MM.1S (cell line): ENCODE measurements at regions not wholly inside any gene's neighbourhood (a gene's known extent, or its start where the extent isn't known, plus 50 kb on each side); places are given as distances from the start of the nearest gene placed in this dataset.

Experiments used
- DNase-seq: peaks from one replicate; pipeline ENCODE4 v3.0.0-alpha.2; 2015
- H2AFZ ChIP-seq: fragments of 300-600 bp; sonication (generic); 2 replicates; pipeline ENCODE4 v1.6.0; 2016; ENCODE audit warnings: antibody characterized with exemption, low read length
- H3F3A ChIP-seq: fragments of 300-600 bp; sonication (generic); 2 replicates; pipeline ENCODE4 v1.6.1; 2016; ENCODE audit warnings: mild to moderate bottlenecking, antibody characterized with exemption, low read length, moderate library complexity, mixed read lengths; ENCODE audit not compliant: insufficient read depth
- H3K27ac ChIP-seq: fragments of 300-600 bp; sonication (generic); 2 replicates; pipeline ENCODE4 v1.5.1; 2016; ENCODE audit warnings: mild to moderate bottlenecking, low read length
- H3K27me3 ChIP-seq: fragments of 300-600 bp; sonication (generic); replicated peaks from 2 replicates; pipeline ENCODE4 v1.6.0; 2016; ENCODE audit warnings: low read length; ENCODE audit not compliant: insufficient read depth
- H3K36me3 ChIP-seq: fragments of 300-600 bp; sonication (generic); replicated peaks from 2 replicates; pipeline ENCODE4 v1.6.1; 2016; ENCODE audit warnings: mild to moderate bottlenecking, low read length, mixed read lengths; ENCODE audit not compliant: insufficient read depth
- H3K4me1 ChIP-seq: fragments of 300-600 bp; sonication (generic); 2 replicates; pipeline ENCODE4 v1.6.1; 2016; ENCODE audit warnings: low read length, mixed read lengths
- H3K4me2 ChIP-seq: fragments of 300-600 bp; sonication (generic); 2 replicates; pipeline ENCODE4 v1.6.0; 2016; ENCODE audit warnings: low read depth, low read length
- H3K4me3 ChIP-seq: fragments of 300-600 bp; sonication (generic); 2 replicates; pipeline ENCODE4 v1.5.1; 2016; ENCODE audit warnings: low read length, mixed read lengths
- H3K79me2 ChIP-seq: fragments of 300-600 bp; sonication (generic); 2 replicates; pipeline ENCODE4 v1.6.1; 2016; ENCODE audit warnings: mixed run types, low read length, mixed read lengths
- H3K9ac ChIP-seq: fragments of 300-600 bp; sonication (generic); 2 replicates; pipeline ENCODE4 v1.6.1; 2016; ENCODE audit warnings: low read length, mixed read lengths
- H3K9me2 ChIP-seq: fragments of 300-600 bp; sonication (generic); replicated peaks from 2 replicates; pipeline ENCODE4 v1.6.1; 2016; ENCODE audit warnings: mild to moderate bottlenecking, low read length, mixed read lengths; ENCODE audit not compliant: insufficient read depth
- H3K9me3 ChIP-seq: fragments of 300-600 bp; sonication (generic); replicated peaks from 2 replicates; pipeline ENCODE4 v1.6.1; 2016; ENCODE audit warnings: mild to moderate bottlenecking, low read length, mixed read lengths; ENCODE audit not compliant: insufficient read depth
- H4K20me1 ChIP-seq: fragments of 300-600 bp; sonication (generic); 2 replicates; pipeline ENCODE4 v1.6.1; 2016; ENCODE audit warnings: mild to moderate bottlenecking, low read length, moderate library complexity, mixed read lengths; ENCODE audit not compliant: insufficient read depth
- EZH2 ChIP-seq: fragments of 300-600 bp; sonication (generic); optimal IDR thresholded peaks from 2 replicates; pipeline ENCODE3; 2017; ENCODE audit warnings: low read depth, mild to moderate bottlenecking, antibody characterized with exemption, low read length, mixed read lengths
- EZH2phosphoT487 ChIP-seq: fragments of 300-600 bp; sonication (generic); IDR thresholded peaks from 2 replicates; pipeline ENCODE4 v1.6.1; 2018; ENCODE audit warnings: antibody characterized with exemption, low read length
- TF ChIP-seq, protein P1 (sequence below): fragments of 300-600 bp; sonication (generic); IDR thresholded peaks from 2 replicates; pipeline ENCODE4 v1.5.1; 2016; ENCODE audit warnings: antibody characterized with exemption, low read length, mixed read lengths

DNA sequence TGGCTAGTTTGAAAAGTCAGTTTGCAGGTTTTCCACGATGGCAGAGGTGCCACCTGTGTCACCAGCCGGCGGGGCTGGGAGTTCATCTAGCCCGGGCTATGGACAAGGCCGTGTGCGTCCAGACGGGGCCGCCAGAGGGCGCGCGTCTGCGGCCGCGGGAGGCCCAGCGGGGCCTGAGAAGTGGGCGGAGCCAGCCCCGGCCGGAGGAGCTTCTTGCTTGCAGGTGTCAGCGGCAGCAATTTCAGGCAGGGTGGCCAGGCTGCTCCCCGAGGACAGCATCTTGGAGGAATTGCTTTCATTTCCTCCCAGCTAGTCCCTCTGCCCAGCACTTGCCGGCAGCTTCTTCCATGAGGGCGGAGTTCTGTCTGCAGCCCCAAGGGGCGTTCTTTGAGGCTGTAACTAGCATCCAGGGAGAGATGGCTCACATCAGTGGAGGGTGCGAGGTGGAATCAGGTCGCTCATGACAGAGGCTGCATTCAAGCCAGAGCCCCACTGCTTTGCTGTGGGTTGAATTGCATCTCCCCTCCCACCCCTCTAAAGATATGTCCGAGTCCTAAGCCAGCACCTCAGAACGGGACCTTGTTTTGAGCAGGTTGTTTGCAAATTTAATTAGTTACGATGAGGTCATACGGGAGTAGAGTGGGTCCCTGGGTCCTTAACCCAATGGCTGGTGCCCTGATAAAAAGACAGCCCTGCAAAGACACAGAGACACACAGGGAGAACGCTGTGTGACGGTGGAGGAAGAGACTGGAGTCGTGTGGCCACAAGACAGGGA is 85.9 kb upstream of the MKI67 start:
- Histone ChIP-seq H3K9ac (no peak overlapping the region), H3K27me3 (peaks cover 19% of the 10 kb centered on the region), H3F3A (no peaks in the 10 kb centered on the region), H3K9me2 (no peaks in the 10 kb centered on the region), H3K27ac (no peak overlapping the region), H3K36me3 (no peaks in the 10 kb centered on the region), H3K79me2 (no peaks in the 10 kb centered on the region), H3K4me3 (peak overlapping the region; percentile 38; the same call in 1 of the 2 replicates), H2AFZ (peak overlapping the region; percentile 65), H3K9me3 (no peaks in the 10 kb centered on the region), H3K4me2 (peak overlapping the region; percentile 91), H4K20me1 (no peaks in the 10 kb centered on the region), H3K4me1 (0 out of 2 replicates have a peak, but pooled peaks cover 5% of the 10 kb centered on the region)
- peak; percentile 95 for DNase-seq
- TF ChIP-seq EZH2 (no peak), EZH2phosphoT487 (no peak)
- TF ChIP-seq, protein P1, sequence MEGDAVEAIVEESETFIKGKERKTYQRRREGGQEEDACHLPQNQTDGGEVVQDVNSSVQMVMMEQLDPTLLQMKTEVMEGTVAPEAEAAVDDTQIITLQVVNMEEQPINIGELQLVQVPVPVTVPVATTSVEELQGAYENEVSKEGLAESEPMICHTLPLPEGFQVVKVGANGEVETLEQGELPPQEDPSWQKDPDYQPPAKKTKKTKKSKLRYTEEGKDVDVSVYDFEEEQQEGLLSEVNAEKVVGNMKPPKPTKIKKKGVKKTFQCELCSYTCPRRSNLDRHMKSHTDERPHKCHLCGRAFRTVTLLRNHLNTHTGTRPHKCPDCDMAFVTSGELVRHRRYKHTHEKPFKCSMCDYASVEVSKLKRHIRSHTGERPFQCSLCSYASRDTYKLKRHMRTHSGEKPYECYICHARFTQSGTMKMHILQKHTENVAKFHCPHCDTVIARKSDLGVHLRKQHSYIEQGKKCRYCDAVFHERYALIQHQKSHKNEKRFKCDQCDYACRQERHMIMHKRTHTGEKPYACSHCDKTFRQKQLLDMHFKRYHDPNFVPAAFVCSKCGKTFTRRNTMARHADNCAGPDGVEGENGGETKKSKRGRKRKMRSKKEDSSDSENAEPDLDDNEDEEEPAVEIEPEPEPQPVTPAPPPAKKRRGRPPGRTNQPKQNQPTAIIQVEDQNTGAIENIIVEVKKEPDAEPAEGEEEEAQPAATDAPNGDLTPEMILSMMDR = peak; percentile 96

DNA sequence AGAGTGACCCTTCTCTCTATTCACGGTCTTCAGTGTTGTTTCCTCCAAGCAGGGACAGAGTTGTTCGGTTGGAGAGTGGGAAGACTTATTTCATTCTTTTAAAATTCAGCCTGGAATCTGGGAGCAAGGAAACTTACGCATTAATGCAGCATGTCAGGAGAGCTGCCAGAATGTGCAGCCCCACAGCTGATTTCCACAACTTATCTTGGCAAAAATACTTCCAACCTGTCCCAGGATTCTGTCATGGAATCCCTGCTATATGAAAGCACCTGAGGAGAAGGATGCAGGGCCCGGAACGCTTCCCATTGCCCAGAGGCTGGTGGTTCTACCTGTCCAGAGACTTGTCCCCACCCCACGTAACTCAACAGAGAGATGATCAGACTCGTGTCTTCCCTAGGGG is 86.9 kb upstream of the MKI67 start:
- H3K4me1 ChIP-seq = 0 out of 2 replicates have a peak, but pooled peaks cover 5% of the 10 kb centered on the region
- no peaks in the 10 kb centered on the region for H3K9me3 ChIP-seq
- H3F3A ChIP-seq = no peaks in the 10 kb centered on the region
- H3K36me3 ChIP-seq = no peaks in the 10 kb centered on the region
- H3K9ac ChIP-seq = no peak overlapping the region
- no peaks in the 10 kb centered on the region for H4K20me1 ChIP-seq
- H3K27me3 ChIP-seq = peaks cover 18% of the 10 kb centered on the region
- no peak overlapping the region for H3K4me3 ChIP-seq
- no peak for DNase-seq
- no peaks in the 10 kb centered on the region for H3K79me2 ChIP-seq
- no peak overlapping the region for H3K4me2 ChIP-seq
- H3K9me2 ChIP-seq = no peaks in the 10 kb centered on the region
- no peak overlapping the region for H3K27ac ChIP-seq
- TF ChIP-seq EZH2 (no peak), EZH2phosphoT487 (no peak)
- TF ChIP-seq, protein P1 = no peak
- H2AFZ ChIP-seq = no peak overlapping the region

DNA sequence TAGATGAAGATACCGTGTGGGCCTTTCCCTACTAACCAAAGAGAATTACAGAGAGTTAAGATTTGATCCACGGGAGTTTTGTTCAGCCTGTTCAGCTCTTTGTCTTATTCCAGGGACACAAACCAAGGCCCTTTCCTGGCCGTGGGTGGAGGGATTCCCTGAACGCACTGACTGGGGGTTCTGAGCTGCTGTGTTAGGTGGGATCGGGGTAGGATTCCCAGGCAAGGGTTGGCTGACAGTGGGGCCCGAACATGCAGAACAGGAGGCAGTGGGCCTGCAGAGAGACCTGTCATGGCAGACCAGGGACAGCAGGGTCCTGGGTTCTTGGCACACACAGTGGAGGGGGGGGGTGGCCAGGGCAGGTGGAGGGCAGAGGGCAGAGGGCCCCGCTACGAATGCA is 89.5 kb upstream of the MKI67 start:
- Histone ChIP-seq H3K27ac (no peak overlapping the region), H2AFZ (no peak overlapping the region)
- DNase-seq = no peak

More for the DNA sequence above, 89.5 kb upstream of the MKI67 start:
- no peak overlapping the region for H3K9ac ChIP-seq
- H4K20me1 ChIP-seq = no peaks in the 10 kb centered on the region
- H3K27me3 ChIP-seq = peaks cover 7% of the 10 kb centered on the region
- H3K9me2 ChIP-seq = no peaks in the 10 kb centered on the region
- H3K4me1 ChIP-seq = 0 out of 2 replicates have a peak, but pooled peaks cover 5% of the 10 kb centered on the region
- H3K4me3 ChIP-seq = no peak overlapping the region
- no peaks in the 10 kb centered on the region for H3K79me2 ChIP-seq
- no peaks in the 10 kb centered on the region for H3K9me3 ChIP-seq
- no peaks in the 10 kb centered on the region for H3F3A ChIP-seq
- no peak overlapping the region for H3K4me2 ChIP-seq
- TF ChIP-seq, protein P1 = no peak
- no peak for TF ChIP-seq EZH2
- no peak for TF ChIP-seq EZH2phosphoT487
- no peaks in the 10 kb centered on the region for H3K36me3 ChIP-seq
